Coronary artery (tissue), 2 donors: ENCODE measurements at regions not wholly inside any gene's neighbourhood (a gene's known extent, or its start where the extent isn't known, plus 50 kb on each side); places are given as distances from the start of the nearest gene placed in this dataset.

Experiments
- DNase-seq: peaks from one replicate; pipeline ENCODE4 v3.0.0-alpha.2; 2017; ENCODE audit warnings: low spot score
- H3K27ac ChIP-seq, 2 donors: fragments of 200-600 bp; sonication (generic); one replicate each; pipeline ENCODE4 v1.5.1; 2016 to 2019
- H3K4me3 ChIP-seq: fragments of 200-600 bp; sonication (generic); 2 replicates; pipeline ENCODE4 v1.5.1; 2016; ENCODE audit warnings: mild to moderate bottlenecking, moderate library complexity
- TF ChIP-seq, protein P1 (sequence below): fragments of 200-600 bp; sonication (generic); IDR thresholded peaks from one replicate; pipeline ENCODE4 v1.5.1; 2019; ENCODE audit warnings: antibody characterized with exemption

DNA sequence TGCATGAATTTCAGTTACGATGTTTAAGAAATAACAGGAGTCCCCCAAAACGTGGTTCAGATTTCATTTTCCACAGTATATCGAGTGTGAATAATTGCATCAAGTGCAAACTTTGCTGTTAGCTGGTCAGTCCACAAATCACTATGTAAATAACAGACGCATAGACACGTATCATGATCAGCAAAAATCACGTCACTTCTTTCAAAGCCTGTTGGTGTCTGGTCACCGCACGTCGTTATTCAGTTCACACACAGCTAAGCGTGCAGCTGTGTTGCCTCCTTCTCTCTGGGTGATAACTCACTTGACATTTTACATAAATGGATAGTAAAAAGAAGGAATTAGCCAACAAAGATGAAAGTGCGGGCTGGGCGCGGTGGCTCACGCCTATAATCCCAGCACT, 126.8 kb upstream of the MED13L start:
- no peak for DNase-seq
- H3K27ac ChIP-seq: no peak overlapping the region
- TF ChIP-seq, protein P1, sequence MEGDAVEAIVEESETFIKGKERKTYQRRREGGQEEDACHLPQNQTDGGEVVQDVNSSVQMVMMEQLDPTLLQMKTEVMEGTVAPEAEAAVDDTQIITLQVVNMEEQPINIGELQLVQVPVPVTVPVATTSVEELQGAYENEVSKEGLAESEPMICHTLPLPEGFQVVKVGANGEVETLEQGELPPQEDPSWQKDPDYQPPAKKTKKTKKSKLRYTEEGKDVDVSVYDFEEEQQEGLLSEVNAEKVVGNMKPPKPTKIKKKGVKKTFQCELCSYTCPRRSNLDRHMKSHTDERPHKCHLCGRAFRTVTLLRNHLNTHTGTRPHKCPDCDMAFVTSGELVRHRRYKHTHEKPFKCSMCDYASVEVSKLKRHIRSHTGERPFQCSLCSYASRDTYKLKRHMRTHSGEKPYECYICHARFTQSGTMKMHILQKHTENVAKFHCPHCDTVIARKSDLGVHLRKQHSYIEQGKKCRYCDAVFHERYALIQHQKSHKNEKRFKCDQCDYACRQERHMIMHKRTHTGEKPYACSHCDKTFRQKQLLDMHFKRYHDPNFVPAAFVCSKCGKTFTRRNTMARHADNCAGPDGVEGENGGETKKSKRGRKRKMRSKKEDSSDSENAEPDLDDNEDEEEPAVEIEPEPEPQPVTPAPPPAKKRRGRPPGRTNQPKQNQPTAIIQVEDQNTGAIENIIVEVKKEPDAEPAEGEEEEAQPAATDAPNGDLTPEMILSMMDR: no peak
- H3K4me3 ChIP-seq: no peak overlapping the region

DNA sequence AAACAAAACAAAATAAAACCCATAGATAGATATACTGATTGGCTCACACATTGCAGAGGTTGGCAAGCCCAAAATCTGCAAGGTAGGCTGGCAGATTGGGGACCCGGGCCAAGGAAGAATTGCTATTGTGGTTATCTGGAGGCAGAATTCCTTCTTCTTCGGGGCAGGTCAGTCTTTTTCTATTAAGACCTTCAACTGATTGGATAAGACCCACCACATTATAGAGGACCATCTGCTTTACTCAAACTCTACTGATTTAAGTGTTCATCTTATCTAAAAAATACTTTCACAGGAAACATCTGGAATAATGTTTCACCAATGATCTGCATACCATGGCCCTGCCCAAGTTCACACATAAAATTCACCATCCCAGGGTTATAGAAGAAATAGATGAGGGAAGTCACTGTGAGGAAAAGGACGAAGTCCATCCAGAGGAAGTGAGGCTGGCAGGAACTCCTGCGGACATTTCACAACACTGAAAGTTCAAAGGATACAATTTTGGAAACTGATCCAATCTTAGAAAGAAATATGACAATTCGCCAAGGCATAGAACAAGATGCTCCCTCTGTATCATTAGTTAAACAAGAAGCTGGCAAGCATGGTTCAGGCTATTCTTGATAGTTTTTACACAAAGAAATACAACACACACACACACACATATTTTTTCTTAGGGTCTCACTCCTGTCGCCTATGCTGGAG, 127.6 kb upstream of the MED13L start:
- TF ChIP-seq, protein P1: no peak

GRCh38 chr12:116406529-116406928, 129.0 kb upstream of the MED13L start:
- Histone ChIP-seq H3K4me3 (no peak overlapping the region), H3K27ac (peak overlapping the region; percentile 41 to 48)
- TF ChIP-seq, protein P1: no peak
- DNase-seq: peak; percentile 95

More for the DNA sequence above, 127.6 kb upstream of the MED13L start:
- H3K4me3 ChIP-seq: no peak overlapping the region
- no peak for DNase-seq
- H3K27ac ChIP-seq: no peak overlapping the region

- TF ChIP-seq, protein P1: no peak
- no peak overlapping the region for H3K27ac ChIP-seq
- DNase-seq: no peak
- no peak overlapping the region for H3K4me3 ChIP-seq
These were observed 131.2 kb upstream of the MED13L start for GRCh38 chr12:116408489-116409250.

DNA sequence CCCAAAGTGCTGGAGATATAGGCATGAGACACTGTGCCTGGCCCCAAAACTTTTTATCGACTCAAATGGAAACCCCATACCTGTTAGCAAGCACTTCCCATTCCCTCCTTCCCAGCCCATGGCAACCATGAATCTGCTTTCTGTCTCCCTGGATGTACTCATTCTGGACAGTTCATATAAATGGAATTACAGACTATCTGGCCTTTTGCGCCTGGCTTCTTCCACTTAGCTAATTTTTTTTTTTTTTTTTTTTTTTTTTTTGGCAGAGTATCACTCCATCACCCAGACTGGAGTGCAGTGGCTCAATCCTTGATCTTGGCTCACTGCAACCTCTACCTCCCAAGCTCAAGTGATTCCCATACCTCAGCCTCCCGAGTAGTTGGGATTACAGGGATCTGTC, 134.5 kb upstream of the MED13L start:
- DNase-seq: no peak
- Histone ChIP-seq H3K27ac (no peak overlapping the region), H3K4me3 (no peak overlapping the region)
- TF ChIP-seq, protein P1: no peak

DNA sequence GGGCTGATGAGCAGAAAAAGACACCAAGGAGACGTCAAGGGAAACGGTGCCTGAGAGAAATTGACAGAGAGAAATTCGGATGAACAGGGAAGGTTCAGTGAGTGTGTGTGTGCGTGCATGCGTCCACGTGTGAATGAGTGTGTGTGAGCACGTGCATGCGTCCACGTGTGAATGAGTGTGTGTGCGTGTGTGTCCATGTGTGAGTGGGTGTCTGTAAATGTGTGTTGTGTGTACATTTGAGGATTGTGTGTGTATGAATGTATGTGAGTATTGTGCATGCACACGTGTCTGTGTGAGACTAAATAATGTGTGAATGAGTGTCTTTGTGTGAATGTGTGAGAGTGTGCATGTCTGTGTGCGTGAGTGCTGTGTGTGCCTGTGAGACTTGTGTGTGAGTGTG, 137.4 kb upstream of the MED13L start:
- TF ChIP-seq, protein P1: no peak
- no peak overlapping the region for H3K4me3 ChIP-seq
- DNase-seq: no peak

More for the DNA sequence above, 137.4 kb upstream of the MED13L start:
- H3K27ac ChIP-seq: no peak overlapping the region
